ENCODE measurements at regions not wholly inside any gene's neighbourhood (a gene's known extent, or its start where the extent isn't known, plus 50 kb on each side); places are given as distances from the start of the nearest gene placed in this dataset.

- ATAC-seq (no peak), DNase-seq (no peak)
- H3K4me3 ChIP-seq = no peak overlapping the region
- H3K9me3 ChIP-seq = no peaks in the 10 kb centered on the region
- TF ChIP-seq CTCF (IDR thresholded peaks at IDR 0.05) = no peak
- H3K36me3 ChIP-seq (ENCODE audit: low read depth) = no peaks in the 10 kb centered on the region
- H3K4me1 ChIP-seq (ENCODE audit: low read depth) = no peaks in the 10 kb centered on the region
- intact Hi-C loops (cut with DNase I, micrococcal nuclease) = no loop called here
Measured at GRCh38 chr20:43389839-43390626, 67.7 kb upstream of the SRSF6 start.

- ATAC-seq (no peak), DNase-seq (no peak)
- no peak for TF ChIP-seq CTCF (IDR thresholded peaks at IDR 0.05)
- no peaks in the 10 kb centered on the region for H3K9me3 ChIP-seq
- intact Hi-C loops (cut with DNase I, micrococcal nuclease) = no loop called here
- no peak overlapping the region for H3K4me3 ChIP-seq
- no peaks in the 10 kb centered on the region for H3K36me3 ChIP-seq (ENCODE audit: low read depth)
- H3K4me1 ChIP-seq (ENCODE audit: low read depth) = no peaks in the 10 kb centered on the region
Measured at GRCh38 chr20:43389211-43389610, 68.5 kb upstream of the SRSF6 start.

GRCh38 chr20:43388268-43389002 lies 69.3 kb upstream of the SRSF6 start:
- TF ChIP-seq CTCF (IDR thresholded peaks at IDR 0.05) = no peak
- Histone ChIP-seq H3K9me3 (no peaks in the 10 kb centered on the region), H3K4me1 (ENCODE audit: low read depth) (no peaks in the 10 kb centered on the region), H3K4me3 (no peak overlapping the region), H3K36me3 (ENCODE audit: low read depth) (no peaks in the 10 kb centered on the region)
- ATAC-seq (no peak), DNase-seq (no peak)
- intact Hi-C loops (cut with DNase I, micrococcal nuclease) = no loop called here

GRCh38 chr20:43387737-43388136 lies 70.0 kb upstream of the SRSF6 start:
- no peak for DNase-seq
- ATAC-seq = no peak
- H3K36me3 ChIP-seq (ENCODE audit: low read depth) = no peaks in the 10 kb centered on the region
- intact Hi-C loops (cut with DNase I, micrococcal nuclease) = no loop called here
- H3K4me3 ChIP-seq = no peak overlapping the region
- no peaks in the 10 kb centered on the region for H3K9me3 ChIP-seq
- H3K4me1 ChIP-seq (ENCODE audit: low read depth) = no peaks in the 10 kb centered on the region
- TF ChIP-seq CTCF (IDR thresholded peaks at IDR 0.05) = no peak

- Histone ChIP-seq H3K9me3 (no peaks in the 10 kb centered on the region), H3K36me3 (ENCODE audit: low read depth) (no peaks in the 10 kb centered on the region), H3K4me3 (no peak overlapping the region), H3K4me1 (ENCODE audit: low read depth) (no peaks in the 10 kb centered on the region)
- intact Hi-C loops (cut with DNase I, micrococcal nuclease) = no loop called here
- no peak for TF ChIP-seq CTCF (IDR thresholded peaks at IDR 0.05)
- ATAC-seq (no peak), DNase-seq (no peak)
Measured at GRCh38 chr20:43386878-43387277, 70.8 kb upstream of the SRSF6 start.
